Lung (tissue), 11 donors: ENCODE measurements at regions not wholly inside any gene's neighbourhood (a gene's known extent, or its start where the extent isn't known, plus 50 kb on each side); places are given as distances from the start of the nearest gene placed in this dataset.

Experiments used
- ATAC-seq: fragments of 200-7000 bp; cut with Tn5 transposase; one replicate; pipeline ENCODE4 v1.9.1; 2020; ENCODE audit warnings: moderate number of reproducible peaks; ENCODE audit not compliant: insufficient read depth, low FRiP score
- DNase-seq, 3 donors: peaks; one replicate each; pipeline ENCODE4 v3.0.0-alpha.2; 2013 to 2017
- H3K27ac ChIP-seq, 2 donors: one replicate each; pipeline ENCODE4 v1.5.1; 2013; ENCODE audit warnings: mild to moderate bottlenecking in 2 of 2, moderate library complexity in 2 of 2, control low read depth in 1 of 2, inconsistent platforms in 1 of 2, low read depth in 1 of 2, low read length in 1 of 2
- H3K27me3 ChIP-seq, 3 donors: one replicate each; pipeline ENCODE4 v1.5.1; 2013; ENCODE audit warnings: low read length in 2 of 3; ENCODE audit not compliant: control insufficient read depth in 3 of 3, insufficient read depth in 3 of 3
- H3K36me3 ChIP-seq, 4 donors: one replicate each; pipeline ENCODE4 v1.5.1; 2013; ENCODE audit warnings: low read length in 4 of 4, mild to moderate bottlenecking in 1 of 4, moderate library complexity in 1 of 4; ENCODE audit not compliant: control insufficient read depth in 4 of 4, insufficient read depth in 4 of 4
- H3K4me1 ChIP-seq, 5 donors: one replicate each; pipeline ENCODE4 v1.5.1; 2013; ENCODE audit warnings: low read length in 5 of 5, mild to moderate bottlenecking in 2 of 5, moderate library complexity in 1 of 5; ENCODE audit not compliant: control insufficient read depth in 5 of 5, insufficient read depth in 5 of 5
- H3K4me3 ChIP-seq: one replicate; pipeline ENCODE4 v1.5.1; 2013; ENCODE audit warnings: mild to moderate bottlenecking, control low read depth, moderate library complexity
- H3K9ac ChIP-seq, 2 donors: one replicate each; pipeline ENCODE4 v1.5.1; 2013; ENCODE audit warnings: low read length in 2 of 2, control low read depth in 1 of 2; ENCODE audit not compliant: insufficient read depth in 1 of 2
- H3K9me3 ChIP-seq, 4 donors: one replicate each; pipeline ENCODE4 v1.5.1; 2013; ENCODE audit warnings: low read length in 3 of 4, mild to moderate bottlenecking in 1 of 4, moderate library complexity in 1 of 4; ENCODE audit not compliant: control insufficient read depth in 4 of 4, insufficient read depth in 3 of 4
- CTCF ChIP-seq: IDR thresholded peaks from 2 replicates; pipeline ENCODE4 v1.5.1; 2012; ENCODE audit warnings: mild to moderate bottlenecking; ENCODE audit errors: control extremely low read depth, extremely low read depth
- WGBS, 2 donors: extraction: QIAGEN DNeasy Blood & Tissue Kit; methylation state at CpG; one replicate each; pipeline ENCODE4 v1.1.7; 2013; 5-methylcytosine and 5-hydroxymethylcytosine counted together
- donor health status: control.
- donor health status: control.
- donor health status: Bipolar disorder and iron deficiency.
- donor health status: healthy.
- donor health status: DM: yes; HTN: yes; CAD: no.

DNA sequence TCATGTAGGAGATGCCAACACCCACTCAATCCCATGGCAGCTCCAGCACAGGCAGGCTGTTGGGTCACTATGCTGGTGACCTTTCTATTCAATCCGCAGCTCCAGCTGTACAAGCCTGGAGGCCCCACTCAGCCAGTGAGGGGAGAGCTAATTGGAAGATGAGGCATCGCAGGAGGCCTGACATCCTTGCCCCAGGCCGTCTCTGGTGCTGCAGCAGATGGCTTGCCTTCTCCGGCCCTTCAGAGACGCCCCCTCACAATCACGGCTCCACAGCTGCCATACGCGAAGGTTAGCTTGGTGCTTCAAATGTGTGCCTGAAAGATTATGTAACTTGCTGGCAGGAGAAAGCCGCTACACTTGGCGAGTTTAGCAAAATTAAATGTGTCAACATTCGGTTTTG is 104.2 kb upstream of the CLSTN2 start:
- TF ChIP-seq CTCF: no peak
- no peaks in the 10 kb centered on the region for H3K27me3 ChIP-seq
- H3K4me3 ChIP-seq: no peak overlapping the region
- H3K36me3 ChIP-seq: no peaks in the 10 kb centered on the region
- H3K9me3 ChIP-seq: peaks cover 0 to 6% (median 0%) of the 10 kb centered on the region in 4 donors
- peak; percentile 32 for ATAC-seq
- 55 to 66% methylated on average over 11 of the region's 11 CpGs for WGBS, 2 donors
- H3K9ac ChIP-seq: no peak overlapping the region
- DNase-seq: peak; percentile 96 to 98 (median 98)
- H3K4me1 ChIP-seq: peaks cover 0 to 22% (median 2%) of the 10 kb centered on the region in 5 donors
- no peak overlapping the region for H3K27ac ChIP-seq

- no peak for TF ChIP-seq CTCF
- H3K27me3 ChIP-seq: no peaks in the 10 kb centered on the region
- H3K4me1 ChIP-seq: peaks cover 0 to 22% (median 2%) of the 10 kb centered on the region in 5 donors
- WGBS, 2 donors: 95 to 100% methylated on average over 1 of the region's 1 CpG
- H3K4me3 ChIP-seq: no peak overlapping the region
- no peaks in the 10 kb centered on the region for H3K36me3 ChIP-seq
- no peak for ATAC-seq
- no peak overlapping the region for H3K9ac ChIP-seq
- H3K9me3 ChIP-seq: peaks cover 0 to 6% (median 0%) of the 10 kb centered on the region in 4 donors
- H3K27ac ChIP-seq: no peak overlapping the region
- DNase-seq: no peak
Observed at GRCh38 chr3:139827833-139828232, 107.2 kb upstream of the CLSTN2 start.

- DNase-seq (no peak), ATAC-seq (no peak)
- Histone ChIP-seq H3K27me3 (no peaks in the 10 kb centered on the region), H3K4me3 (no peak overlapping the region), H3K36me3 (no peaks in the 10 kb centered on the region), H3K27ac (no peak overlapping the region), H3K9ac (no peak overlapping the region), H3K4me1 (peaks cover 0 to 6% (median 0%) of the 10 kb centered on the region in 5 donors), H3K9me3 (no peaks in the 10 kb centered on the region)
- 88 to 91% methylated on average over 3 of the region's 3 CpGs for WGBS, 2 donors
- no peak for TF ChIP-seq CTCF
Observed at GRCh38 chr3:139824864-139825263, 110.1 kb upstream of the CLSTN2 start.

- Histone ChIP-seq H3K27me3 (no peaks in the 10 kb centered on the region), H3K4me3 (no peak overlapping the region), H3K27ac (no peak overlapping the region), H3K9ac (no peak overlapping the region), H3K36me3 (no peaks in the 10 kb centered on the region), H3K9me3 (no peaks in the 10 kb centered on the region), H3K4me1 (no peaks in the 10 kb centered on the region)
- ATAC-seq (no peak), DNase-seq (no peak)
- TF ChIP-seq CTCF: no peak
- WGBS, 2 donors: 85 to 90% methylated on average over 7 of the region's 7 CpGs
Observed at GRCh38 chr3:139814646-139815045, 120.3 kb upstream of the CLSTN2 start.
